ENCODE measurements at regions not wholly inside any gene's neighbourhood (a gene's known extent, or its start where the extent isn't known, plus 50 kb on each side); places are given as distances from the start of the nearest gene placed in this dataset.

DNA sequence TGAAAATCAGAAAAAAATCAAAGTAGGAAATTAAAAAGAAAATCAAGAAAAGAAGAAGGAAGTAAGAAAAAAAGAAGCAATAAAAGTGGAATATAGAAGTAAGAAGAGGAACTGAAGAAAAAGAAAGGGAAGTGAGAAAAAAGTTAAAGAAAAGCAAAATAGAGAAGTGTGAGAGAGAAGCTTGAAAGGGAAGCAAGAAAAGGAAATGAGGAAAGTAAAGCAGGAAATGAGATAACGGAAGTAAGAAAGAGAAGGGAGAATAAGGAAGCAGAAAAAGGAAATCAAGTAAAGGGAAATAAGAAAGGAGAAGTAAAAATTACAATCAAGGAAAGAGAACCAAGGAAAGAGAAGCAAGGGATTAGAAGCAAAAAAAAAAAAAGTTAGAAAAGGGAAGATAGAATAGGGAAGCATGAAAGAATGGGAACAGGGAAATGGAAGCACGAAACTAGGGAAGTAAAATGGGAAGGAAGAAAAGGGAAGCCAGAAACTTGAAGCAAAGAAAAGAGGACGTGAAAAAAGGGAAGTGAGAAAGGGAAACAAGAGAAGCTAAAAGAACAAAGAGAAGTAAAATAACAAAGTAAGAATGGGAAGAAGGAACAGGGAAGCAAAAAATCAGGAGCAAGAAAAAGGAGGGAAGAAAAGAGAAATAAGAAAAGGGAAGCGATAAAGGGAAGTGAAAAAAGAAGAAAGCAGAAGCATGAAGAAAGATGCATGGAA is 243.3 kb upstream of the NCKAP5 start:
- no peak for DNase-seq (ENCODE audit: low read depth in 2 of 2)

DNA sequence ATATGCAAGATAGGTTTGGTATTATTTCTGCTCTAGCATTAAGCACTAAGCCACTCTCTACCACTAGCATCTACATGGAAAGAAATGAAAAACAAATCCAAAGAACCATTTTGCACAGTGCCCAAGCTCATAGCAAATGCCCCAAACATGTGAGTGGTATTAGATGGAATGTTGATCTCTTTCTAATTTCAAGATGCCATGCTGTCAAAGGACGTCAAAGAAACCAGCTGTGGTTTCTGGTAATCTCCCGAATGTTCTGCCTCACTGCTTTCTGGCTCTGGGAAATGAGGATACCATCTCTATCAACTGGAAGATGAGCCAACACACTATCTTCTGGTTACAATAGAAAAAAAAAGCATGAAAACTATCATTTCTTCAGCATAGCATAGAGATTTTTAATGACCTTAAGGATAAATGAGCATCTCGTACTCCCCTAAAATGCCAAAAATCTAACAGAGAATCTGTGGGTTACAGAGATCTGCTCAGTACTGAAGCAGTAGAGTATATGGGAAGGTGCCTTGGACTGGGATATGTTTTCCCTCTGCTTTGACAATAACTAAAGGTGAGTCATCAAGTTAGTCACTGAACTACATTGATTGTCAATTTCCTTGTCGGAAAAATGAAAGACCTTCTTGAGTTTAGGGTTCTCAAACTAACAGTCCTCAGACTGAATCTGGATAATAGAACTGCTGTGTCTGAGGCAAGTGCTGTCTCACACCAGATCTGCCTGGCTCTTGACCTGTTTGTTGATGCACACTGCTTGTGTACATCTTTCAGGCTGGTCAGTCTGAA is 244.8 kb upstream of the NCKAP5 start:
- DNase-seq (ENCODE audit: low read depth in 2 of 2) = no peak

DNA sequence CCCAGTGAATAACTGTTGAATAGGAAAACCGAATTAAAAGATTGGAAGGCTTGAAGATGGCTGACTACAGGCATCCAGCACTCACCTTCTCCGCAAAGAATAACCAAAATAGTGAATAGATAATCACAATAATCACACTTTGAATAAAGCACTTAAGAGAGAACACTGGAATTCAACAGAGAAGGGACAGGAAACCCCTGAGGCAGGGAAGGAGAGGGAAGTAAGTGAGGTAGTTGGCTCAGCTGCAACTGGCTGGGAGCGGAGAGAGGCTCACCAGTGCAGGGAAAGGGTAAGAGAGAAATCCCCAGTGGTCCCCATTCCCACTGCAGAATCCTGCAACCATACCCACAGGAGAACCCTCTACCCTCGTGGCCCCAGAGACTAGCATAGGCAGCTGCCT is 246.6 kb upstream of the NCKAP5 start:
- DNase-seq (ENCODE audit: low read depth in 2 of 2) = no peak

DNA sequence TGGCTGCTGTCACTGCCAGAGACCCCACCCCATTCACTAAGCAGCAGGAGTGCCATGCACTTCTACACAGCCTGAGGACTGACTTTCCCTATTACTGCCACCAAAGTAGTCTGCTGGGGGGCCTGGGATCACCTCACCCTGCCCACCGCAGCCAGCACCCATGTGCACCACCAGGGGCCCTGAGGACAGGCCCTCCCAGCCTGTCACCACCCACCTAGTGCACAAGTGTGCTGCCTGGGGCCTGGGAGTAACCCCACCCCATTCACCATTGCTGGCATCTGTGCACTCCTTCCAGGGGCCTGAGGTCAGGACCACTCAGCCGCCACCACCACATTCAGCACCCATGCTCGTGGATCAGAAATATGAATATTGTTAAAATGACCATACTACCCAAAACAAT is 247.8 kb upstream of the NCKAP5 start:
- DNase-seq (ENCODE audit: low read depth in 2 of 2) = no peak

DNA sequence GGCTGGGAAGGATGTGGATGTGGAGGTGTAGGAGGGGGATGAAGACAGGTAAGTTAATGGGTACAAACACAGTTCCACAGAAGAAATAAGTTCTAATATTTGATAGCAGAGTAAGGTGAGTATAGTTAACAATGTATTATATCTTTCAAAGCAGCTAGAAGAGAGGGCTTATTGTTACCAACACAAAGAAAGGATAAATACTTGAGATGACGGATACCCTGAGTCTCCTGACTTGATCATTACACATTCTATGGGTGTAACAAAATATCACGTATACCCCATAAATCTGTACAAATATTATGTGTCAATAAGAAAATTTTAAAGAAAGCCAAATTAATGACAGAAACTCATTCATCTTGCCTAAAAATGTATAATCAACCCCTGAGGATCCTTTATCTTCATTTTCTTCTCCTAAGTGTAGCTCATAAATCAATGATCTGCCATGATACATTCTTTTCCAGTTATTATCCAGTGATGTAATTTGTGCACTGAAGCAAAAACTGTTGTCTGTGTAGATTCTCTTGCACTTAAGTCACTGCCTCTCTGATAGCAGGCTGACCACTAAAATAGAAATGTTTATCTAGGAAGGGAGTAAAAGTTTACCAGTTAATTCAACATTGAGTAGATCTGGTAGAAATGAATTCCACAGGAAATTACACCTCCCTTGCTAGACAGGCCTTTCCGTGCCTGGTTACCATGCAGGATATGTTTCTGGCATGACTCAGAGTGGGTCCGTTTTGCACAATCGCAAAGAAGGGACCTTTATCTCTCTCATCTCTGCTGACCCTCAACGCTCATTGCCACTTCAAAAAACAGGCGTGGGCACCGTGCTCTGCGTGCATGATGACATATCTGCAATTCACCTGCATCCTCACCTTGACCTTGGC is 249.7 kb upstream of the NCKAP5 start:
- DNase-seq (ENCODE audit: low read depth in 2 of 2) = no peak

DNA sequence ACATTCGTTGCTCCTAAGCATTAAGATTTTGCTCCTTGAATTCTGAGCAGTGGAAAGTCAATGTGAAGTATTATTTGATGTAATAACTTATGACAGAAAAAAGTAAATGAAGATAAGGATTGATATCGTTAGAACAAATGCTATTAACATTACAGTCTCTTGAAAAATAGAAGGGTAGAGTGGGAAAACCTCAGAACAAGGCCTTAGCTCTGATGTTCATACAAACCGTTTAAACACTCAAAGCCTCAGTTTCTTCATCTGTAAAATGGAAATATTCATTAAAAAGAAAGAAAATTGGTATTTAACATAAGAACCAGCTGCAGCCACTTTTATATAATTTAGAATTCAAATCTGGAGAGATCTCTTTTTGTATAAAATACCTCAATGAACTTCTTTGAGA is 250.4 kb upstream of the NCKAP5 start:
- DNase-seq (ENCODE audit: low read depth in 2 of 2) = no peak

DNA sequence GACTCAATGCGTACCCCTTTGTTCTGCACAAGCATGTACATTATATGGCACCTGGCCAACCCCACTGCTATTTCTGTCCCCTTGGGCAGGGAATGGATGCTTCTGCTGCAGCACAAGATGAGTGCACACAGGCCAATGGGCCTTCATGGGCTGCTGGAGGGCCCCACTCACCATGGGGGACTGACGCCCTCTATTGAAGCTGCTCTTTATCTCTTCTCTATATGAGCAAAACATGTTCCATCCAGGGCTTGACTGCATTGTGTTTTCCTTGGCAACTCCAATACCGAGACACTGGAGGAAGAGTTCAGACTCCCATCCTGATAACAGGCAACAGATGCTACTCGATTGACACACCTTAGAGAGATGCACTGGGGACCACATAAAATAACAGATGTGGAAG is 251.6 kb upstream of the NCKAP5 start:
- no peak for DNase-seq (ENCODE audit: low read depth in 2 of 2)

DNA sequence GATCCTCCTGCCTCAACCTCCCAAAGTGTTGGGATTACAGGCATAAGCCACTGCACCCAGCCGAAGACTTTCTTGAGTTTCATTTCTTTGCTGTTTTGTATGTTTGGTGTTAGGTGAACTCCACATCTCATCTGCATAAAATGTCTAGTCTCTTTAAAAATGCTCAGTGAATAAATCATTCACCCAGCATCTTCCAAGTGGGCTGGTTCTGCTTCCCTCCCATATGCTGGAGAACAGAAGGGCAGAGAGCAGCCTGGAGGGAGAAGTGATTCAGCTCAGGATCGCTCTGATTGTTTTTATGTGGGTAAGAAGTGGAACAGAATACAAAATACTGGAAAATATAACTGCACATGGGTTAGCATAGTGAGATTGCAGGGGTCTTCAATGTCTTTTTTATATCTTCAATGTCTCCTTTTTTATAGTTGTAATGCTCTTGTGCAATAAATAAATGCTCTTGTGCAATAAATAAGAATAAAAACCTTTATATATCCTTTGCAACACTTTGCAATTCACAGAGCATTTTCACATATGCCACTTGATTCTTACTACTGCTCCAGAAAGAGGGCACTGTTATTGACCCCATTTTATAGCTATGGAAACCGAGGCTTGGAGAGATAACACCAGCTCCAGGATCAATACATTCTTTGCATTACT is 253.0 kb upstream of the NCKAP5 start:
- DNase-seq (ENCODE audit: low read depth in 2 of 2) = no peak

DNA sequence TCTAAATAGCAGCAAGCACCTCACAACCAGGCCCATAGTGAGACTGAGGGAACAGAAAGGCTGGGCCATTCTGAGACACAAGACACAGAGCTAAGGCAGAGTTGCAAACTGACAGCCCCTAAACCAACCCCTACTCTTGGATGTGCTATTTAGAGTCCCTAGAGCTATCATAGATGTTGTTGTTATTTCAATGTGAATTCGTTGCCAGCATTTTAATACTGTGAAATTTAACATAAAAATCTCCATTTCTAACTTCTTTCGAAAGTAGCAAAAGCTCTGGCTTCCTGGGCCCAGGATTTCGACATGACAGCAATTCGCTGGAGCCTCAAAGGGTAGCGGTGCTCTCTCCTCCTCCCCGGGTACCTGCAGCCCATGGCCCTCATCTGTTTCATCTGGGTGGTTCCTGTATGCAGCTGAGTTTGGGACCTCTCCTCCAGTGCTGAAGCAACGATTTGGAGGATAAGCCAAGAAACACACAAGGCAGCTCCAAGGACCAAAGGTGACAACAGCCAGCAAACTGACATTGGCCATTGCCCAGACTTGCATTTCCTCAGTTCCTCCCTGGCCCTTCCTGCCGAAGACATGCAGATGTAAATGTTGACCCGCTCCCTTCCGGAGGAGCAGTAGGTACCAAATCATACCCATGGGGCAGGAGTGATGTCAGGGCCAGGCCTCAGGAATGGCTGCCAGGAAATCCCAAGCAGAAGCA is 254.4 kb upstream of the NCKAP5 start:
- no peak for DNase-seq (ENCODE audit: low read depth in 2 of 2)

DNA sequence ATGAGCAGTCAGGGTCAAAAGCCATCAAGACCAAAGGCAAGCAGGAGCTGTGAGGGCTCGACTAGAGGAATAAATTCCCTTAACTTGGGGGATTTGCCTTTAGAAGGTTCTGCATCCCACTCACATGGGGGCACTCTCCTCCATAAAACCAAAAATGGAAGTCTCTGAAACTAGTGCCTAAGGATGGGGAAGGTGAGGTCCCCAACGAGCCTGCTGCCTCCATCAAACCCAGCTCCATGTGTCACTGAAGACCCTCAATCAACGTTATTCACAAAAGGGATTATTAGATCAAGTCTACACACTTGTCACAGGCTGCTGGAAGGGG is 254.9 kb upstream of the NCKAP5 start:
- no peak for DNase-seq (ENCODE audit: low read depth in 2 of 2)

DNA sequence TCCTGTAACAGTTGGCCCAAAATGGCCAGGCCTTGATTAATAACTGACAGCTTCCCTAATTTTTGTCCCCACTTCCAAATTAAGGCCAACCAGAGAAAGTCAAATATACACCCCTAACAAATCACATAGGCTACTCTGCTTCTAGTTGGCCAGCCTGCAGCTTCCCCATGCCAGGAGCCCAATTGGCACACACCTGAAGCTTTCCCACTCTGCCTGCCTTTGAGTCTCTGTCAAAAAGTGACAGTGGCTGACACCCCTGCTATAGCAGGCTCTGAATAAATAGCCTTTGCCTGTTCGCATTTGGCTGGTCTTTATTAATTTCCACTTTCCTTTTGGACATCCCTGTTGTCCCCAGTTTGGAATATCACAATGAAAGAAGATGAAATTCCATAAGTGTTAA is 256.6 kb upstream of the NCKAP5 start:
- DNase-seq (ENCODE audit: low read depth in 2 of 2) = no peak

DNA sequence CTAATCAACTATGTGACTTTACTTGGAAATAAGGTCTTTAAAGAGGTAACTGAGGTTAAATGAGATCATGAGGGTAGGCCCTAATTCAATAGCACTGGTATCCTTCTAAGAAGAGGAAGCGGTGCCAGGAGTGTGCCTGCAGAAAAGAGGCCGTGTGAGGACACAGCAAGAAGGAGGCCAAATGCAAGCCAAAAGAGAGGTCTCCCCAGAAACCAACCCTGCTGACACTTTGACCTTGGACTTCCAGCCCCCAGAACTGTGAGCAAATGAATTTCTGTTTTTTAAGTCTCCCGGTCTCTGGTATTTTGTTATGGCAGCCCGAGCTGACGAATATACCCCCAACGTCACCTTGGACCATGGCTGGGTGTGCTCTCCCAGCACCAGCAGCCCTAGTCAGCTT is 257.5 kb upstream of the NCKAP5 start:
- no peak for DNase-seq (ENCODE audit: low read depth in 2 of 2)

DNA sequence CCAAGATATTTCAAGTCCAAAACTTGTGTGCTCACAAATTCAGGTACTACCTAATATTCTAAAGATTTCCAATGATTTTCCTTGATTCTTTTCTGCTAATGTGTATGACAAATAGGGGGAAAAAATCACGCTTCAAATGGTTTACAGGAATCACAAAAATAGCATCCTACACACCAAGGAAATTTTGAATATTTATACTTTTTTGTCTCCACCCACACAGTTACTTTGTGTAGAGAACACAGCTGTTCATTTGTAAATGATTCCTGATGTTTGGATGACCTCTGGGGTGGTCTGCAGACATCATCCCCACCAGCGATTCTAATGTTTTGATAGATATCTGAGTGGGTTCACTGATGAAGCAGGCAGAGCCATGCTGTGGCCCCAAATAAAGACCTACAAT is 260.6 kb upstream of the NCKAP5 start:
- DNase-seq (ENCODE audit: low read depth in 2 of 2) = no peak

DNA sequence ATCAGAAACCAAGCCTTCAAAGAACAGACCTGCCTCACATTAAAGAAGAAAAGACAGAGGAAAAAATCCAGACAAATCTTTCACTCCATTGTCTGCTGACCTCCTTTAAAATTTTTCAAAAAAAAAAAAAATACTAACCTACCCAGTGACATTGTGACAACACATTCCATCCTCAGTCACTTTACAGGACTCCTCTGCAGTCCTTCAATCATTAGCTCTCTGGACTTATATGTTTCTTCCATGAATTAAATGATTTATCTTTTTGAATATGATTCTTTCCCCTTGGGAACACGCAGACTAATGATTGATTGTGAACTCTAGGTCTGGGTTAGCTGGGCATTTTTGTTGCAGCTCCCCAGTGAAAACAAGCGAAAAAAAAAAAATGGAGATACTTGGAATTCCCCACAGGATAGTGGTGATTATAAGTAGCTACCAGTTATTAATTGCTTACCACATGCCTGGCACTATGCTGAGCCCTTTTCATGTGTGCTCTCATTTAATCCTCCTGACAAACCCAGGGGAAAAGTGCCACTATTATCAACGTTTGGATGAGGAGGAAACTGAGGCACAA is 261.3 kb upstream of the NCKAP5 start:
- no peak for DNase-seq (ENCODE audit: low read depth in 2 of 2)

DNA sequence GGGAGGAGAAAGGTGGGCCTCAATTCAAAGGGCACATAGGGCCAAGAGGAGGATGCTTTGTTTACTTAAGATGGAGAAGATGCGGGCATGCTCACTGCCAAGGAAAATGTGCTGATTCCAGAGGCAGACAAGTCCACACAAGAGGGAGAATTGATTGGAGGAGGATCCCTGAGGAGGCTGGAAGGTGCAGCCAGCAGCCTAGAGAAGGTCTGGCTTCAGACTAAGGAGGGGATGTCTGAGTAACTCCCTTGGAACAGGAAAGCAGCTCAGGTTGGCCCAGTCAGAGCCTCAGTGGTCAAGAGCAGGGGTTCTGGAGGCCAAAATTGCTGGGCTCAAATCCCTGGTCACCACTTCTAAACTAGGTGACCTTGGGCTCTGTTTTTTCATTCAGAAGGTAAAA is 265.5 kb upstream of the NCKAP5 start:
- no peak for DNase-seq (ENCODE audit: low read depth in 2 of 2)

DNA sequence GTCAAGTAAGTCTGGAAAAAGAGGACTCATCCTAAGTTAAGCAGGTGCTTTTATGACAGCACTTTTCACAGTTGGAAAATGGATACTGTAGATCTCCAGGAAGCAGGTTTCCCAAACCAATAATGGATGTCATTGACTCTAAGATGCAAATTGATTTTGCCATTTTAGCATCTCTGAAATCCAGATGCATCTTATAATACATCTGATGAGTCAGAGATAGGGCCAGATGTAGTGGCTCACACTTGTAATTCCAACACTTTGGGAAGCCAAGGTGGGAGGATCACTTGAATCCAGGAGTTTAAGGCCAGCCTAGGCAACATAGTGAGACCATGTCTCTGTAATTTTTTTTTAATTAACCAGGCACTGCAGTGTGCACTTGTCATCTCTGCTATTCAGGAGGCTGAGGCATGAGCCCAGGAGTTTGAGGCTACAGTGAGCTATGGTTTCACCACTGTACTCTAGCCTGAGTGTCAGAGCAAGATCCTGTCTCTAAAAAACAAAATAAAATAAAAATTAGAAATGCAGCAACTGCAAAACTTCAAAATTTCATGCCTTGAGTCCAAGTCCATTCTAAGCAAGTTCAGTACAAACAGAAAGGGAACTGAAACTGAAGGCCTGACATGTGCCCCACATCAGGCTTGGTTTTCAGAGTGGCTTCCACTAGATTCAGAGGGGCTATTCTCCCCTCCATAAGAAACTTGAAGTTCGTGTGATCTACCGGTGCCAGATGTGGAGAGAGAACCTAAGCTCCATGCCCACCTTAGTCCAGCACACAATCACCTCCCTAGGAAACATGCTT is 267.8 kb upstream of the NCKAP5 start:
- no peak for DNase-seq (ENCODE audit: low read depth in 2 of 2)

DNA sequence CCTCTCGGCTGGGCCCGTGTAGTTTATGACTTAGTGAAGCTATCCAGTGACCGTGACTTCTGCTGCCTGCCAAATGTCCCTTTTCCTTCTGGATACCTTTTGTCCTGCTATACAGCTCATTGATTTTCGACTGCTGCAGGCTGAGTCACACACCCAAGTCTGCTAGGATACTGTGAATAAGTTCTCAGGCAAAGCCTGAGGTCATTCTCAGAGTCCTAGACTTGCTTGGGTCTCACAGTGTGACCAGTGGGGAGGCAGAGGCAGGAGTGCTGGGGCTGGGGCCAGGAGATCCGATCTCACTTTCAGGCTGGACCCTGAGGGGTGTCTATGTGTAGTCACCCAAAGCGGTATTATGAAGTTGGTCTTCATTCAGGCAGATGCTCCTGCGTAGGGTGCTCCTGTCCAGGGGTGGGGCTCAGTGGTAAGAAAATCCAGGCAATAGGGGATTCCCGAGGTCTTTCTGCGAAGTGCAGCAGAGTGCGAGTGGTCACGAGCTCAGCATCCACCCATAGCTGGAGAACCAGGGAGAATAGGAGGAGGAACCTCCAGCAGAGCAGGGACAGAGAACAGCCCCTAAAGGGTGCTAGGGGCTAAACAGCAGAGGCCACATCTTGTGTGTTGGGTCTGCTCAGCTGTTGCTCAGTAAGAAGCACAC is 268.6 kb upstream of the NCKAP5 start:
- DNase-seq (ENCODE audit: low read depth in 2 of 2) = no peak

DNA sequence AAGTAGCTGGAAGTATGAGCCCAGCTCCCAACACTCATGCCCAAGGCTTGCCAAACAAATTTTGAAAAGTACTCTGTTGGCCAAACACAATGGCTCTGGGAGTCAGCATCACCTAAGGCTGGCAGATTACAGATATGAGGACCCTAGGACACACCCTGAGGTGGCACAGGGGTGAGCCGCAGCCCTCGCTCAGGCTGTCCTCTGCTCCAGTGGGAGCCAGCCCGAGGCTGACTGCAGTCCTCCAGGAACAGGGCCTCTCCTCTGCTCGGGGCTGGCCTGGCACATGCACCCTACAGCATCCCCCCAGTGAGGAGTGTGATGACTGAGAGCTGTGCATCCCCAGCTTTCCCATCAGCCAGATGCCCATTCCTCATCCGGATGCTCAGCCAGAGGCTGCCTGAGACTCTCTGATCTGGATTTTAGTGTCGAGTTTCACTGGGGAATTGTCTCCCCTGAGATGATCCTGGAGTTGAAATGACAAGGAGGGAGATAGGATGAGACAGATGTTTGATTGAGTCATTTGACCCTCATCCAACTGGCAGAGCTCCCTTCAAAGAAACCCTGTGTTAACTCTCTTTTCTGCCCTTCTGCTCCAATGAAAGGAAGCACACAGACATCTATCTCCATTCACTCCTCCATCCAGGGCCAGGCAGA is 269.3 kb upstream of the NCKAP5 start:
- DNase-seq (ENCODE audit: low read depth in 2 of 2) = no peak

DNA sequence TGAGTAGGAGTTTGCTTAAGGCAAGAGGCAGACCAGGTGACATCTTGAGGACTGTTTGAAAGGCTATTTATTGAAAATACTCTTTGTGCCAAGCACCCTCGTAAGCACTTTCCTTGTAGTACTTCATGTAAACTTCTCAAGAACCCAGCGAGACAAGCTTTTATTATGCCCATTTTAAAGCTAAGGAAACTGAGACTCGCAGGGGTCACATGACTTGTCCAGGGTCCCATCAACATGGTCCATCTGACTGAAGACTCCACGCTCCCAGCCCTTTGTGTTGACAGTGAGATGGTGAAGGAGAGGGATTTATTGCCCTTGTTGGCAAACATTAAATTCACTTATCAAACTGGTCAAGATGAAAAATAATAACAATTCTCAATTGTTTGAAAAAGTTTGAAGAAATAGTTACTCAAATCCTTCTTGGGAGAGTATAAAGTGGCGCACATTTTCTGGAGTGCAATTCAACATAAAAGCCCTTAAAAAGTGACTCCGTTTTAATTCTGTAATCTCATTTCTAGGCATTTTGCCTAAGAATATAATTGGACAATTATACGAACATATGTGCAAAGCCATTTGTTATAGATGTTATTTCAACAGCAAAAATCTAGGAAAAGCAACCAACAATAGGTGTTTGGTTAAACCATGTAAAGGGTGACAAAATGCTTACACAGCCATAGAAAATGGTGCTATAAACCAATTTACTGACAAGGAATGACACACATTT is 270.5 kb upstream of the NCKAP5 start:
- no peak for DNase-seq (ENCODE audit: low read depth in 2 of 2)

Data from activated CD4-positive, alpha-beta T cell treated with anti-CD3 and anti-CD28 coated beads for 24 hours (primary cell).